ENCODE measurements at regions not wholly inside any gene's neighbourhood (a gene's known extent, or its start where the extent isn't known, plus 50 kb on each side); places are given as distances from the start of the nearest gene placed in this dataset.

DNA sequence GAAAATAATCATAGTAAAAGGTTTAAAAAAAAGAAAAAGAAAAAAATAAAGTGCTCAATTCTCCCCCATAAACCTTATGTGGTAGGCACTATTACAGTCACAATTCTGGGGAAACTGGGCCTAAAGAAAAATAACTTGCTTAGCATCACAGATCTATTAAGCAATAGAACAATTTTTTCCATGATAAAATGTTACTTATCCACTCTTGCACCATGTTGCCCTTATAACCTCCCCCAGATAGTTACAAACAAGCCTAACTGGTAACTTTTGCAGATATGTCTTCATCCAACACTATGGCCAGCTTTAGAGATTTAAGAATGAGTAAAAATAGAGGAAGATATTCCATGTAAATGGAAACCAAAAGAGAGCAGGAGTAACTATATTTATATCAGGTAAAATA lies 164.8 kb downstream of the DUSP6 start:
- intact Hi-C loops (cut with DNase I) = no loop called here
- TF ChIP-seq, protein P1, sequence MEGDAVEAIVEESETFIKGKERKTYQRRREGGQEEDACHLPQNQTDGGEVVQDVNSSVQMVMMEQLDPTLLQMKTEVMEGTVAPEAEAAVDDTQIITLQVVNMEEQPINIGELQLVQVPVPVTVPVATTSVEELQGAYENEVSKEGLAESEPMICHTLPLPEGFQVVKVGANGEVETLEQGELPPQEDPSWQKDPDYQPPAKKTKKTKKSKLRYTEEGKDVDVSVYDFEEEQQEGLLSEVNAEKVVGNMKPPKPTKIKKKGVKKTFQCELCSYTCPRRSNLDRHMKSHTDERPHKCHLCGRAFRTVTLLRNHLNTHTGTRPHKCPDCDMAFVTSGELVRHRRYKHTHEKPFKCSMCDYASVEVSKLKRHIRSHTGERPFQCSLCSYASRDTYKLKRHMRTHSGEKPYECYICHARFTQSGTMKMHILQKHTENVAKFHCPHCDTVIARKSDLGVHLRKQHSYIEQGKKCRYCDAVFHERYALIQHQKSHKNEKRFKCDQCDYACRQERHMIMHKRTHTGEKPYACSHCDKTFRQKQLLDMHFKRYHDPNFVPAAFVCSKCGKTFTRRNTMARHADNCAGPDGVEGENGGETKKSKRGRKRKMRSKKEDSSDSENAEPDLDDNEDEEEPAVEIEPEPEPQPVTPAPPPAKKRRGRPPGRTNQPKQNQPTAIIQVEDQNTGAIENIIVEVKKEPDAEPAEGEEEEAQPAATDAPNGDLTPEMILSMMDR (IDR thresholded peaks at IDR 0.05) = no peak
- Histone ChIP-seq H3K9me3 (no peaks in the 10 kb centered on the region), H3K27me3 (no peaks in the 10 kb centered on the region), H3K36me3 (no peaks in the 10 kb centered on the region), H3K9ac (ENCODE audit: low read depth in 2 of 2, low read length in 2 of 2) (no peak overlapping the region), H3K27ac (no peak overlapping the region), H3K4me1 (no peaks in the 10 kb centered on the region), H3K4me3 (no peak overlapping the region)
- DNase-seq = no peak

DNA sequence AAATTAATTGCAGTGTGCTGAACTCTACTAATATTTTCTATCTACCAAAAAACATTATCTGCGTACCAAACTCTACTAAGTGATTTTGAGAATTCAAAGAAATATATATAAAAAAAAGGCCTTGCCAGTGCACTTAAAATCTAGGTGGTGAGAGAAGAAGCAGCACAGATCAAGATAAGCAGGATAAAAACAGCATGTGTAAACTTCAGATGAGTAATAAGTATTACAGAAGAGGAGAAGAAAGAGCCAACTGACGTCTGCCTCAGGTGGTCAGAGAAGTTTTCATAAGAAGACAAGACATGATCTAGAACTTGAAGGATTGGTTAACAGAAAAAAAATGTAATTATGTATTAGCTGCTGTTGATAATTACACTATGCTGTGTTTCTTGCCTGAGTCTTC lies 166.4 kb downstream of the DUSP6 start:
- TF ChIP-seq, protein P1 (IDR thresholded peaks at IDR 0.05) = no peak
- Histone ChIP-seq H3K36me3 (no peaks in the 10 kb centered on the region), H3K4me1 (no peaks in the 10 kb centered on the region), H3K27ac (no peak overlapping the region), H3K4me3 (no peak overlapping the region), H3K9me3 (no peaks in the 10 kb centered on the region), H3K9ac (ENCODE audit: low read depth in 2 of 2, low read length in 2 of 2) (no peak overlapping the region), H3K27me3 (no peaks in the 10 kb centered on the region)
- no peak for DNase-seq
- intact Hi-C loops (cut with DNase I) = no loop called here

DNA sequence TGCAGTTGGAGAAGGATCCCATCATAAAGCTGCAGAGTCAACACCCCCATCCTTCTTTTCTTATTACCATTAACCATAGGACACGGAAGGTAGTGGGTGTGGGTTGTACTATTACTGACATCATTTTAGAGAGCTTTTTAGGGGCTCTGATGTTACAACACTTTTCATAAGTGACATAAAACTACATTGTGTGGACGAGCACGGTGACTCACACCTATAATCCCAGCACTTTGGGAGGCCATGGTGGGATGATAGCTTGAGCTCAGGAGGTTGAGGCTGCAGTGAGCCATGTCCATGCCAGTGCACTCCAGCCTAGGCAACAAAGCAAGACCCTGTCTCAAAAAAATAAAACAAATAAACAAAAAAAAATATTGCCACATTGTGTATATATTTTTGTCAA lies 167.1 kb downstream of the DUSP6 start:
- DNase-seq = no peak

DNA sequence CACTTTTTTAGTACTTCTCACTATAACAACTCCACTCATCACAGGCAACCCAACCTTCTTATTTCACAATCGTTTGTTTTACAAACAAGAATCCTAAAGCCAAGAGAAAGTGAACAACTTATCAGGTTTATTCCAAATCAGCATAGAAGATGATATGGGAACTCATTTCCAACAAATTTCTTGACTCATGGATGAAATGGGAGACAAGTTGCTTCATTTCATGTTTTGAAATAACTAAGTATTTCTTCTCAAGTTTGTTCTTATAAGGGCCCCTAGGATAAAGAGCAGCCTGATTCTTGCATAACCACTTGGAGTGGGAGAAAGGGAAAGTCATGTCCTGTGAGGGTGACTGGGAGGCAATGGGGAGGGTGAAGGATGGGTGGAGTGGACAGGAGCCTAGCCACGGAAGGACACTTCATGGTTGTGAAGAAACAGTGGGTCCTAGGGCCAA lies 168.3 kb downstream of the DUSP6 start:
- Histone ChIP-seq H3K4me1 (no peaks in the 10 kb centered on the region), H3K9me3 (no peaks in the 10 kb centered on the region), H3K36me3 (no peaks in the 10 kb centered on the region), H3K9ac (ENCODE audit: low read depth in 2 of 2, low read length in 2 of 2) (no peak overlapping the region), H3K4me3 (no peak overlapping the region), H3K27ac (no peak overlapping the region), H3K27me3 (no peaks in the 10 kb centered on the region)
- TF ChIP-seq, protein P1 (IDR thresholded peaks at IDR 0.05) = no peak
- DNase-seq = peak; percentile 33
- intact Hi-C loops (cut with DNase I) = no loop called here

More for the DNA sequence above, 167.1 kb downstream of the DUSP6 start:
- no peak overlapping the region for H3K27ac ChIP-seq
- no peaks in the 10 kb centered on the region for H3K9me3 ChIP-seq
- intact Hi-C loops (cut with DNase I) = no loop called here
- no peaks in the 10 kb centered on the region for H3K27me3 ChIP-seq
- H3K4me3 ChIP-seq = no peak overlapping the region
- H3K36me3 ChIP-seq = no peaks in the 10 kb centered on the region
- no peak overlapping the region for H3K9ac ChIP-seq (ENCODE audit: low read depth in 2 of 2, low read length in 2 of 2)
- H3K4me1 ChIP-seq = no peaks in the 10 kb centered on the region
- TF ChIP-seq, protein P1 (IDR thresholded peaks at IDR 0.05) = no peak

DNA sequence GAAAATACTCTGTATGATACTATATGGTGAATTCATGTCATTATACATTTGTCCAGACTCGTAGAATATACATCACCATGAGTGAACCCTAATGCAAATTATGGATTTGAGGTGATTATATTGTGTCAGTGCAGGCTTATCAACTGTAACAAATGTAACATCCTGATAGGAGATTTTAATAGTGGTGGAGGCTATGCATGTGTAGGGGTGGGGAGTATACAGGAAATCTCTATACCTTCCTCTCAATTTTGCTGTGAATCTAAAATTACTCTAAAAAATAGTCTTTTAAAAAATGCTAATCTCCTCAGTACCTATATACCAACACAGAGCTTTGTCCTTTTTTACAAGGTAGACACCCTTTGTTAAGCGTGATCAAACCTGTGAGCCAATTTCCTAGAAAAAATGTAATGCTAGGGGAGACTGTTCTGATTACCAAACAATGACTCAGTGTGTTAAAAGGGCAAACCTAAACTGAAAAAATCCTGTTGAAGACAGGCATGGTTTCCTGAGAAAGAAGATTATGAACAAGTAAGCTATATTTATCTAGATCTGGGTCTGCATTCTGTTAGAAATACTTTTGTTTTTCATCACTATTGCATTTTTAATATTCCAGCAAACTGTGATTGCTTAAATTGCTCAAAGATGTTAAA lies 170.9 kb downstream of the DUSP6 start:
- Histone ChIP-seq H3K36me3 (no peaks in the 10 kb centered on the region), H3K4me1 (no peaks in the 10 kb centered on the region), H3K4me3 (no peak overlapping the region), H3K9me3 (no peaks in the 10 kb centered on the region), H3K27ac (no peak overlapping the region), H3K27me3 (no peaks in the 10 kb centered on the region), H3K9ac (ENCODE audit: low read depth in 2 of 2, low read length in 2 of 2) (no peak overlapping the region)
- DNase-seq = no peak
- intact Hi-C loops (cut with DNase I) = no loop called here
- TF ChIP-seq, protein P1 (IDR thresholded peaks at IDR 0.05) = no peak

All from colonic mucosa (tissue), 4 donors.